ENCODE measurements at regions not wholly inside any gene's neighbourhood (a gene's known extent, or its start where the extent isn't known, plus 50 kb on each side); places are given as distances from the start of the nearest gene placed in this dataset.
"Not testable (repeated sequence)": the region's sequence is repeated elsewhere in the genome, so short reads cannot be mapped to it uniquely, and the experiment has no call there.

DNA sequence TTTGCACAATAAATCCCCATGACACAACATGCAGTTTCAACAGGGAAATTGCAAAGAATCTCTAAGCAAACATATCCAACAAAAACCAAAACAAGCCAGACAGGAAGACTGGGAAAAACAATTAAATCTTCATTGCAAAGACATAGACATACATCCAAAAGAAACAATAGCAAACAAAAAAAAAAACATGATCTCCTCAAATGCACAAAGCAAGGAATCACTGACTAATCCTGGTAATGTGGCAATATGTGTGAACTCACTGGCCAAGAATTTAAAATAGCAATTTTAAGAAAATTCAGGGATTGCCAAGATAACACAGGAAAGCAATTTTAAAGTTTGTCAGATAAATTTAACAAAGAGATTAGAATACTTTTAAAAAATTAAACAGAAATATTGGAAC, 520.1 kb upstream of the SMC2 start:
- H3K36me3 ChIP-seq (ENCODE audit: control insufficient read depth, insufficient read depth, low read length), result no peaks in the 10 kb centered on the region
- H3K4me3 ChIP-seq (ENCODE audit: low read depth, low read length), result no peak overlapping the region
- no peaks in the 10 kb centered on the region for H3K27me3 ChIP-seq (ENCODE audit: control insufficient read depth, insufficient read depth, low read length)
- DNase-seq (ENCODE audit: low read depth), result no peak
- ChIA-PET POLR2A (no interaction called here), CTCF (no interaction called here)
- TF ChIP-seq, protein P1, sequence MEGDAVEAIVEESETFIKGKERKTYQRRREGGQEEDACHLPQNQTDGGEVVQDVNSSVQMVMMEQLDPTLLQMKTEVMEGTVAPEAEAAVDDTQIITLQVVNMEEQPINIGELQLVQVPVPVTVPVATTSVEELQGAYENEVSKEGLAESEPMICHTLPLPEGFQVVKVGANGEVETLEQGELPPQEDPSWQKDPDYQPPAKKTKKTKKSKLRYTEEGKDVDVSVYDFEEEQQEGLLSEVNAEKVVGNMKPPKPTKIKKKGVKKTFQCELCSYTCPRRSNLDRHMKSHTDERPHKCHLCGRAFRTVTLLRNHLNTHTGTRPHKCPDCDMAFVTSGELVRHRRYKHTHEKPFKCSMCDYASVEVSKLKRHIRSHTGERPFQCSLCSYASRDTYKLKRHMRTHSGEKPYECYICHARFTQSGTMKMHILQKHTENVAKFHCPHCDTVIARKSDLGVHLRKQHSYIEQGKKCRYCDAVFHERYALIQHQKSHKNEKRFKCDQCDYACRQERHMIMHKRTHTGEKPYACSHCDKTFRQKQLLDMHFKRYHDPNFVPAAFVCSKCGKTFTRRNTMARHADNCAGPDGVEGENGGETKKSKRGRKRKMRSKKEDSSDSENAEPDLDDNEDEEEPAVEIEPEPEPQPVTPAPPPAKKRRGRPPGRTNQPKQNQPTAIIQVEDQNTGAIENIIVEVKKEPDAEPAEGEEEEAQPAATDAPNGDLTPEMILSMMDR (IDR thresholded peaks at IDR 0.05; ENCODE audit: insufficient read depth, low read depth, low read length), result no peak

DNA sequence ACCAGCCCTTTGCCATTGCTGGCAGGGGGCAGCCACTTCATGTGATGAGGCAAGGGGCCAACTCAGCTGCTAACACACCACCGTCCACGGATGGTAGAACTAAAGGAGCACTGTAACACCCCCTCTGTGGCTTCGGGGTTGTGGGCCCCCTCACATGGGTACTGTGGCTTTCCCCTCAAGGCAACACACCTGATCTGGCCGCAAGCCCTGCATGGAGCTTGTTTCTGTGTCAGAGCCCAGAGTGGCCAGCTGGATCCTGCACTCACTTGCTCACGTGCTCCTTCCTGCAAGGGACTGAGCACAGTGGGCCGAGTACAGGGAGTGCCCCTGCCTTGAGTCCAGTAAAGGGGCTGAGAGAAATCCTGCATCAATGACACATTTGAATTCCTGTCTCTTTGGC, 507.4 kb upstream of the SMC2 start:
- Histone ChIP-seq H3K36me3 (ENCODE audit: control insufficient read depth, insufficient read depth, low read length) (no peaks in the 10 kb centered on the region), H3K27me3 (ENCODE audit: control insufficient read depth, insufficient read depth, low read length) (no peaks in the 10 kb centered on the region), H3K4me3 (ENCODE audit: low read depth, low read length) (no peak overlapping the region)
- ChIA-PET POLR2A (no interaction called here), CTCF (no interaction called here)
- TF ChIP-seq, protein P1 (IDR thresholded peaks at IDR 0.05; ENCODE audit: insufficient read depth, low read depth, low read length), result no peak
- no peak for DNase-seq (ENCODE audit: low read depth)

DNA sequence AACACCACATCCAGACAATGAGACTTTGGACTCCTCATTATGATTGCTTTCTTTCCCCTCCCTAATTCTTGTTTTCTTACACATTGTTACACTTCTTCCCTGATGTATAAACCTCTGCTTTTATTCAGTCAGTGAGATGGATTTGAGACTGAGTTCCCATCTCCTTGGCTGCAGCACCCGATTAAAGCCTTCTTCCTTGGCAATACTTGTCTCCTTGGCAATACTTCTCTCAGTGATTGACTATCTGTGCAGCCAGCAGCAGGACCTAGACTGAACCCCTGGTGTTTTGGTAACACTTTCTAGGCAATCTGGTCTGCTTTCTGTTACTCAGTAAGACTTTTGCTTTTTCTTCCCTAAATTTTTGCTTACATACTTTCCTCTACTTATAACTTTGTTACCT, 492.8 kb upstream of the SMC2 start:
- Histone ChIP-seq H3K4me3 (ENCODE audit: low read depth, low read length) (no peak overlapping the region), H3K27me3 (ENCODE audit: control insufficient read depth, insufficient read depth, low read length) (no peaks in the 10 kb centered on the region), H3K36me3 (ENCODE audit: control insufficient read depth, insufficient read depth, low read length) (no peaks in the 10 kb centered on the region)
- ChIA-PET POLR2A (no interaction called here), CTCF (no interaction called here)
- DNase-seq (ENCODE audit: low read depth), result no peak
- TF ChIP-seq, protein P1 (IDR thresholded peaks at IDR 0.05; ENCODE audit: insufficient read depth, low read depth, low read length), result no peak

DNA sequence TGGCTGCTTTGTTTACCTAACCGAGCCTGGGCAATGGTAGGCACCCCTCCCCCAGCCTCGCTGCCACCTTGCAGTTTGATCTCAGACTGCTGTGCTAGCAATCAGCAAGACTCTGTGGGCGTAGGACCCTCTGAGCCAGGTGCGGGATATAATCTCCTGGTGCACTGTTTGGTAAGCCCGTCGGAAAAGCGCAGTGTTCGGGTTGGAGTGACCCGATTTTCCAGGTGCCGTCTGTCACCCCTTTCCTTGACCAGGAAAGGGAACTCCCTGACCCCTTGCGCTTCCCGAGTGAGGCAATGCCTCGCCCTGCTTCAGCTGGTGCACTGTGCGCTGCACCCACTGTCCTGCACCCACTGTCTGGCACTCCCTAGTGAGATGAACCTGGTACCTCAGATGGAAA, 482.2 kb upstream of the SMC2 start:
- POLR2A ChIA-PET; H3K36me3 ChIP-seq (ENCODE audit: control insufficient read depth, insufficient read depth, low read length); DNase-seq (ENCODE audit: low read depth); CTCF ChIA-PET; H3K27me3 ChIP-seq (ENCODE audit: control insufficient read depth, insufficient read depth, low read length); H3K4me3 ChIP-seq (ENCODE audit: low read depth, low read length): not testable (repeated sequence)

DNA sequence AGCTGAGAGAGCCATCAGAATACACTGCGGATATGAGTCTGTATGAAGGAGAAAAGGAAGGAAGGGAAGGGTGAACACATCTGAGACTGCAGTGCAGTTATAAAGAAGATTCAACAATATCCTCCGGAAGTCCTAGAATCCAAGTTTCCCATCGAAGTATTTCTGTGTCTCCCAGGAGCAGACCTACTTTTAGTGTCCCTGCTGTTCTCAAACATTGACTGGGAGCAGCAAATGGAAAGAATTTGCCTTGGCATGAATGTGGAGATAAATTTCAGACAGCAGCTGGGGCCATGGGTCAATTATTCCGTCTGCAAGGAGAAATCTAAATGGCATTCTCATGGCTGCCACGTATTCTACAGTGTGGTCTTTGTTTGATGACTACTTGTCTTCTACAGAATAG, 478.1 kb upstream of the SMC2 start:
- TF ChIP-seq, protein P1 (IDR thresholded peaks at IDR 0.05; ENCODE audit: insufficient read depth, low read depth, low read length), result no peak
- ChIA-PET CTCF (no interaction called here), POLR2A (no interaction called here)
- Histone ChIP-seq H3K36me3 (ENCODE audit: control insufficient read depth, insufficient read depth, low read length) (no peaks in the 10 kb centered on the region), H3K4me3 (ENCODE audit: low read depth, low read length) (no peak overlapping the region), H3K27me3 (ENCODE audit: control insufficient read depth, insufficient read depth, low read length) (no peaks in the 10 kb centered on the region)
- DNase-seq (ENCODE audit: low read depth), result no peak

DNA sequence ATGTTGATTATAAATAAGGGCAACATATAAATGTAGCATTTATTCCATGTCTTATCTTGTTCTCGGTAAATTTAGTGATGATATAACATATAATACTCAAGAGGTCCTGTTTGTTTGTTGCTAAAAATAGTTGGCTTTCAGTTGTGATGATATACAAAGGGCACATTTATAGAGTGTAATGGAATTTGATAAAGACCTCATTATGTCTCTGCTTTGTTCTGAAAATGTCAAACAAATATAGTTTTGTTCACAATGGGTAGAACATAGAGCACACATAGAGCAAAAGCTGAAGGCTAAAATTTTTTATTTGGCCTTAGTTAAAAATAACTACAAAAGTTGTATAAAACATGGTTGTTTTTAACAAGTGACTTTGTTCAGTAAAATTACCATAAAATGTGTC, 477.1 kb upstream of the SMC2 start:
- TF ChIP-seq, protein P1 (IDR thresholded peaks at IDR 0.05; ENCODE audit: insufficient read depth, low read depth, low read length), result no peak
- ChIA-PET CTCF (no interaction called here), POLR2A (no interaction called here)
- no peak for DNase-seq (ENCODE audit: low read depth)
- Histone ChIP-seq H3K36me3 (ENCODE audit: control insufficient read depth, insufficient read depth, low read length) (no peaks in the 10 kb centered on the region), H3K27me3 (ENCODE audit: control insufficient read depth, insufficient read depth, low read length) (no peaks in the 10 kb centered on the region), H3K4me3 (ENCODE audit: low read depth, low read length) (no peak overlapping the region)
